ENCODE measurements at regions not wholly inside any gene's neighbourhood (a gene's known extent, or its start where the extent isn't known, plus 50 kb on each side); places are given as distances from the start of the nearest gene placed in this dataset.

- TF ChIP-seq, protein P1, sequence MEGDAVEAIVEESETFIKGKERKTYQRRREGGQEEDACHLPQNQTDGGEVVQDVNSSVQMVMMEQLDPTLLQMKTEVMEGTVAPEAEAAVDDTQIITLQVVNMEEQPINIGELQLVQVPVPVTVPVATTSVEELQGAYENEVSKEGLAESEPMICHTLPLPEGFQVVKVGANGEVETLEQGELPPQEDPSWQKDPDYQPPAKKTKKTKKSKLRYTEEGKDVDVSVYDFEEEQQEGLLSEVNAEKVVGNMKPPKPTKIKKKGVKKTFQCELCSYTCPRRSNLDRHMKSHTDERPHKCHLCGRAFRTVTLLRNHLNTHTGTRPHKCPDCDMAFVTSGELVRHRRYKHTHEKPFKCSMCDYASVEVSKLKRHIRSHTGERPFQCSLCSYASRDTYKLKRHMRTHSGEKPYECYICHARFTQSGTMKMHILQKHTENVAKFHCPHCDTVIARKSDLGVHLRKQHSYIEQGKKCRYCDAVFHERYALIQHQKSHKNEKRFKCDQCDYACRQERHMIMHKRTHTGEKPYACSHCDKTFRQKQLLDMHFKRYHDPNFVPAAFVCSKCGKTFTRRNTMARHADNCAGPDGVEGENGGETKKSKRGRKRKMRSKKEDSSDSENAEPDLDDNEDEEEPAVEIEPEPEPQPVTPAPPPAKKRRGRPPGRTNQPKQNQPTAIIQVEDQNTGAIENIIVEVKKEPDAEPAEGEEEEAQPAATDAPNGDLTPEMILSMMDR (IDR thresholded peaks at IDR 0.05 in 4 of 5, conservative IDR thresholded peaks at IDR 0.05 in 1 of 5) = no peak
- no peak for TF ChIP-seq POLR2A (IDR thresholded peaks at IDR 0.05)
Observed at GRCh38 chr14:104505085-104506074, 74.2 kb upstream of the C14orf180 start.
